Loucy (cell line): ENCODE measurements at regions not wholly inside any gene's neighbourhood (a gene's known extent, or its start where the extent isn't known, plus 50 kb on each side); places are given as distances from the start of the nearest gene placed in this dataset.

Source experiments
- H2AFZ ChIP-seq: fragments of 200-600 bp; sonication (generic); 2 replicates; pipeline ENCODE4 v1.6.0; 2016; ENCODE audit warnings: antibody characterized with exemption, mild to moderate bottlenecking, low read length, moderate library complexity
- H3F3A ChIP-seq: fragments of 200-600 bp; 2 replicates; pipeline ENCODE4 v1.6.0; 2016; ENCODE audit warnings: antibody characterized with exemption, low read depth, mild to moderate bottlenecking
- H3K27me3 ChIP-seq: fragments of 200-600 bp; sonication (generic); 2 replicates; pipeline ENCODE4 v1.6.1; 2014; ENCODE audit warnings: low read length, mild to moderate bottlenecking; ENCODE audit not compliant: insufficient read depth, poor library complexity, severe bottlenecking
- H3K36me3 ChIP-seq: fragments of 200-600 bp; sonication (generic); 2 replicates; pipeline ENCODE4 v1.6.1; 2016; ENCODE audit warnings: low read length; ENCODE audit not compliant: insufficient read depth
- H3K4me1 ChIP-seq: fragments of 200-600 bp; sonication (generic); 2 replicates; pipeline ENCODE4 v1.5.1; 2014; ENCODE audit warnings: low read length, mild to moderate bottlenecking; ENCODE audit not compliant: insufficient read depth, poor library complexity, severe bottlenecking
- H3K4me2 ChIP-seq: fragments of 200-600 bp; sonication (generic); 2 replicates; pipeline ENCODE4 v1.6.0; 2014; ENCODE audit warnings: antibody characterized with exemption, low read length, low read depth, mild to moderate bottlenecking; ENCODE audit not compliant: poor library complexity, severe bottlenecking
- H3K4me3 ChIP-seq: fragments of 200-600 bp; sonication (generic); 2 replicates; pipeline ENCODE4 v1.5.1; 2014; ENCODE audit warnings: low read length, mild to moderate bottlenecking, mixed read lengths; ENCODE audit not compliant: poor library complexity, severe bottlenecking
- H3K79me2 ChIP-seq: fragments of 200-600 bp; sonication (generic); 2 replicates; pipeline ENCODE4 v1.6.1; 2014; ENCODE audit warnings: low read length; ENCODE audit not compliant: insufficient read depth
- H3K9ac ChIP-seq: fragments of 200-600 bp; sonication (generic); 2 replicates; pipeline ENCODE4 v1.6.0; 2014; ENCODE audit warnings: mild to moderate bottlenecking, low read depth, low read length, moderate library complexity; ENCODE audit not compliant: poor library complexity, severe bottlenecking
- H3K9me2 ChIP-seq: fragments of 200-600 bp; sonication (generic); replicated peaks from 2 replicates; pipeline ENCODE4 v1.6.1; 2016; ENCODE audit warnings: low read depth, low read length, mixed read lengths
- H3K9me3 ChIP-seq: fragments of 200-600 bp; sonication (generic); 2 replicates; pipeline ENCODE4 v1.6.1; 2014; ENCODE audit warnings: mild to moderate bottlenecking, antibody characterized with exemption, low read length, low read depth; ENCODE audit not compliant: insufficient read depth
- H4K20me1 ChIP-seq: fragments of 200-600 bp; sonication (generic); 2 replicates; pipeline ENCODE4 v1.6.0; 2014; ENCODE audit warnings: antibody characterized with exemption, low read length, mild to moderate bottlenecking; ENCODE audit not compliant: insufficient read depth, poor library complexity, severe bottlenecking
- EZH2phosphoT487 ChIP-seq: fragments of 200-600 bp; IDR thresholded peaks from 2 replicates; pipeline ENCODE4 v1.6.1; 2018; ENCODE audit warnings: antibody characterized with exemption, mild to moderate bottlenecking, moderate library complexity, borderline replicate concordance
- TF ChIP-seq, protein P1 (sequence below): fragments of 200-600 bp; sonication (generic); conservative IDR thresholded peaks from 2 replicates; pipeline ENCODE4 v1.5.1; 2014; ENCODE audit warnings: mild to moderate bottlenecking, antibody characterized with exemption, low read length

DNA sequence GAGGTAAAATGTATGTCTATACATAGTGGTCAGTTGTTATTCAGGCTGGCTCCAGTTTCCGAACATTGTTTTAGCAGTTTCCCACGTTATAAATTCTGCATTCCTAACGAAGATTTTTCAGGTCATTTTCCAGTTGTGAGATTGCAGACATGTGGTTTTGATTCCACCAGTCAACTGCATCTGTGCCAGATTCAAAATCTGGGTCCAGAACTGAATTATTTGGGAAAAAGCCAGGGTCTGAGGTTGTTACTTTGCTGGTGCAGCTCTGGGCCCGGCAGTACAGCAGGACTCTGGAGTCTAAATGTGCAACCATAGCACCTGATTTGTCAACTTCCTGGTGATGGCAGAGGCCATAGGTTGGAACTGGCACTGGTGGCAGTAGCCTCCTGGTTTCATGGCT lies 105.7 kb upstream of the MEGF10 start:
- no peaks in the 10 kb centered on the region for H3K27me3 ChIP-seq
- H4K20me1 ChIP-seq: no peaks in the 10 kb centered on the region
- H3F3A ChIP-seq: no peaks in the 10 kb centered on the region
- H2AFZ ChIP-seq: no peak overlapping the region
- no peaks in the 10 kb centered on the region for H3K9me2 ChIP-seq
- H3K36me3 ChIP-seq: no peaks in the 10 kb centered on the region
- H3K9ac ChIP-seq: no peak overlapping the region
- TF ChIP-seq, protein P1, sequence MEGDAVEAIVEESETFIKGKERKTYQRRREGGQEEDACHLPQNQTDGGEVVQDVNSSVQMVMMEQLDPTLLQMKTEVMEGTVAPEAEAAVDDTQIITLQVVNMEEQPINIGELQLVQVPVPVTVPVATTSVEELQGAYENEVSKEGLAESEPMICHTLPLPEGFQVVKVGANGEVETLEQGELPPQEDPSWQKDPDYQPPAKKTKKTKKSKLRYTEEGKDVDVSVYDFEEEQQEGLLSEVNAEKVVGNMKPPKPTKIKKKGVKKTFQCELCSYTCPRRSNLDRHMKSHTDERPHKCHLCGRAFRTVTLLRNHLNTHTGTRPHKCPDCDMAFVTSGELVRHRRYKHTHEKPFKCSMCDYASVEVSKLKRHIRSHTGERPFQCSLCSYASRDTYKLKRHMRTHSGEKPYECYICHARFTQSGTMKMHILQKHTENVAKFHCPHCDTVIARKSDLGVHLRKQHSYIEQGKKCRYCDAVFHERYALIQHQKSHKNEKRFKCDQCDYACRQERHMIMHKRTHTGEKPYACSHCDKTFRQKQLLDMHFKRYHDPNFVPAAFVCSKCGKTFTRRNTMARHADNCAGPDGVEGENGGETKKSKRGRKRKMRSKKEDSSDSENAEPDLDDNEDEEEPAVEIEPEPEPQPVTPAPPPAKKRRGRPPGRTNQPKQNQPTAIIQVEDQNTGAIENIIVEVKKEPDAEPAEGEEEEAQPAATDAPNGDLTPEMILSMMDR: no peak
- TF ChIP-seq EZH2phosphoT487: no peak
- no peaks in the 10 kb centered on the region for H3K4me1 ChIP-seq
- H3K4me2 ChIP-seq: no peak overlapping the region
- H3K79me2 ChIP-seq: no peaks in the 10 kb centered on the region
- no peak overlapping the region for H3K4me3 ChIP-seq
- H3K9me3 ChIP-seq: no peaks in the 10 kb centered on the region

DNA sequence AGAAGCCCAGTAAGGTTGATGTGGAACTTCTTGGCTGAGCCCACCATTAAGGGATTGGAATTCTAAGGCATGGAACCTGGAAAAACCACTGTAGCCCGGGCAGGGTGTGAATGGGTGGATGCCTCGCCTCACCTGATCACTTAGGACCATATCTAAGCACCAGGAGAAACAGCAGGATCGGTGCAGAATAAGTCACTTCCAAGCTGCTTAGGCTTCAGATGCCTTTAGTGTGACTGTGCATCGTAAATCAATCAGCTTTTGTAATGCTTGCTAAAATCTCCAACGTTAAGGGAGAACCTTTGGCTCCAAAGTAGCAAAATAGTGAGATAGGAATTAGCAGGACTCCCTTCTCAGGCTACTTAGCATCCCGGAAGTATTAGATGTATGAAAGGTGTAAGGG lies 103.9 kb upstream of the MEGF10 start:
- Histone ChIP-seq H2AFZ (no peak overlapping the region), H3K9me3 (no peaks in the 10 kb centered on the region)

DNA sequence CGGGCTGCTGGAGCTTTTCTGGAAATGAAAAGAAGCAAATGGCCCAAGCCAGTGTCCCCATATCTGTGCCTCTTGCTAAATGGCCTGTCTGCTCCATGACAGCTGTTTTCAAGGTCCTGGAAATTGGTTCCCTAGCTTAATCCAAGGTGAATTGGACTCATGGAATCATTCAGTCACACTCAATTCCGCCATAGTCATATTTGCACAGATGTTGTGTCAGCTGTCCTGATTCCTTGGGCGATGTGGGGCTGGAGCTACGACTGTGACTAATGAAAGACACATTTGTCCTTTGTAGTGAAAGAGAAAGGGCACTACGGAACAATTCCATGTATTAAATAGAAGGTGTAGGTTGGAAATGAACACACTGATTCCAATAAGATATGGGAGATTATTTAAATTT lies 102.9 kb upstream of the MEGF10 start:
- H3F3A ChIP-seq: no peaks in the 10 kb centered on the region

More for the DNA sequence above, 103.9 kb upstream of the MEGF10 start:
- Histone ChIP-seq H3K36me3 (no peaks in the 10 kb centered on the region), H3K79me2 (no peaks in the 10 kb centered on the region), H3F3A (no peaks in the 10 kb centered on the region), H3K4me3 (no peak overlapping the region), H3K27me3 (no peaks in the 10 kb centered on the region), H4K20me1 (no peaks in the 10 kb centered on the region), H3K4me1 (no peaks in the 10 kb centered on the region), H3K9me2 (no peaks in the 10 kb centered on the region), H3K4me2 (no peak overlapping the region), H3K9ac (no peak overlapping the region)
- TF ChIP-seq EZH2phosphoT487: no peak
- TF ChIP-seq, protein P1: no peak

More for the DNA sequence above, 102.9 kb upstream of the MEGF10 start:
- H3K27me3 ChIP-seq: no peaks in the 10 kb centered on the region
- H3K9me2 ChIP-seq: no peaks in the 10 kb centered on the region
- no peak overlapping the region for H3K4me2 ChIP-seq
- H2AFZ ChIP-seq: no peak overlapping the region
- no peaks in the 10 kb centered on the region for H3K36me3 ChIP-seq
- H4K20me1 ChIP-seq: no peaks in the 10 kb centered on the region
- TF ChIP-seq, protein P1: no peak
- TF ChIP-seq EZH2phosphoT487: no peak
- H3K4me1 ChIP-seq: no peaks in the 10 kb centered on the region
- H3K9me3 ChIP-seq: no peaks in the 10 kb centered on the region
- no peak overlapping the region for H3K9ac ChIP-seq
- H3K4me3 ChIP-seq: no peak overlapping the region
- no peaks in the 10 kb centered on the region for H3K79me2 ChIP-seq
